GM13977 (cell line): ENCODE measurements at regions not wholly inside any gene's neighbourhood (a gene's known extent, or its start where the extent isn't known, plus 50 kb on each side); places are given as distances from the start of the nearest gene placed in this dataset.

Experiments used
- DNase-seq: peaks from one replicate; pipeline ENCODE4 v3.0.0; 2012; ENCODE audit warnings: low spot score
- CTCF ChIP-seq: IDR thresholded peaks from 2 replicates; pipeline ENCODE4 v1.5.1; 2012; ENCODE audit warnings: mild to moderate bottlenecking, control low read depth; ENCODE audit not compliant: insufficient read depth; ENCODE audit errors: extremely low read depth, missing control alignments
- in situ Hi-C: fragments of 300-500 bp; cut with MboI; formaldehyde crosslinking; loops from one replicate; pipeline ENCODE4 v1.12.0; 2022; ENCODE audit warnings: low sequenced_read_pairs, low pct_unique_long_range_greater_than_20kb, mixed read lengths, inconsistent platforms; ENCODE audit not compliant: unreplicated experiment

DNA sequence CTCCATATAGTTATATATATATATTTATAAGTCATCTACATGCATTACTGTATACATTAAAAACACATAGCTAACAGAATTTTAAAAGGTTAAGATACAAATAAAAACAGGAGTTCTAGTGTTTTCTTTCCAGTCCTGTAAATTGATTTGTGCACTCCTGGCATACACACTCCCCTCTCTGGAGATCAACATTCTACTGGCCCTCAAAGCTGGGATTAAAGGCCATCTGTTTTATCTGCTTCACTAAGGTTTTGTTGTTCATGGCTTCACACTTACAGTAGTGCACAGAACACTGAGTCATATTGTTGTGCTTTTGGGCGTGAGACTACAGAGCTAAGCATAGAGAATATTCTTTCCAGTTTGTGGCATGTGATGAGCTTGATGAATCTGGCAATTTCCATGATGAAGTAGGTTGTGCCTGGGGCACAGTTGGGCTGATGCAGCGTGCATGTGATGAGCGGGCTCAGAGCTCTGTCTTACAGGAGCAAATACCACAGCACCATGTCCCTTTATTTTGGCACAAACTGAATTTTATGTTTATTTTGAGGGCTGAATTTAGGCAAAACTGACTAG is 98.2 kb downstream of the TAF11L14 start:
- no peak for TF ChIP-seq CTCF
- in situ Hi-C loops = no loop called here
- no peak for DNase-seq

DNA sequence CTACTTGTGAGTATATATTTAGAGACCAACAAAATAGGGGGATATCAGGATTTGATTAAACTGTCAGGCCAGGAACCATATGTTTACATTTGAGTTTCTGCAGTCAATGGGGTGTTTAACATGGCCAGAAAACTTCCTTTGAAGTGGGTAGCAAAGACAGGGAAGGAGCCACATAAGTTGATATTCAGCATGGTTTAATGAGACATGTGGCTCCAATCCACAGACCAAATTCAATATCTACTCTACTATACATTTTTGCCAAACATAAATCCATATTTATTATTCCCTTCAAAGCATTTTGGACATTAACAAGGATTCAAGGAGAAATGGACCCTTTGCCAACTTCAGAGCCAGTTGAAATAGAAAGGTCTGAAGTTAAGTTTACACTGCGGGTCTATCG is 99.8 kb downstream of the TAF11L14 start:
- TF ChIP-seq CTCF = no peak
- in situ Hi-C loops = no loop called here
- no peak for DNase-seq

GRCh38 chr5:17735761-17736160 is 101.5 kb downstream of the TAF11L14 start:
- TF ChIP-seq CTCF = no peak
- no peak for DNase-seq
- in situ Hi-C loops = no loop called here

DNA sequence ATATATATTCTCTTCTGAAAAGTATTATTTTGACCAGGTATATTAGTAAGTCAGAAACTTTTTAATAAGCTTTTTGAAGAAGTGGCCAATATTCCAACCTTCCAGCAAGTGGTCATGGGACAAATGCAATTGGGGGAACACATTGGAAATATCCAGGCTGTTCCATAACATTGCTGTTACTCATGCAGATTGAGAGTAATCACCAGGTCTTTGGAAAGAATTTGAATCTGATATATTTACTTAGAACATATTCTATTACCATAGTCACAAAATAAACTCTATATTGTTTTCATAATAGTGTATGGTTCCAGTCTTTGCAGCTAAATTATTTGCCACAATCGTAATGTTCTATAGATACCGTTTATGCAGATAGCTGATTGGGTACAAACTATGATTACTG is 102.8 kb downstream of the TAF11L14 start:
- TF ChIP-seq CTCF = no peak
- DNase-seq = no peak
- in situ Hi-C loops = no loop called here

GRCh38 chr5:17738446-17738845 is 104.2 kb downstream of the TAF11L14 start:
- no peak for TF ChIP-seq CTCF
- DNase-seq = no peak
- in situ Hi-C loops = no loop called here

GRCh38 chr5:17743580-17744435 is 109.5 kb downstream of the TAF11L14 start:
- DNase-seq = no peak
- no peak for TF ChIP-seq CTCF
- in situ Hi-C loops = no loop called here

DNA sequence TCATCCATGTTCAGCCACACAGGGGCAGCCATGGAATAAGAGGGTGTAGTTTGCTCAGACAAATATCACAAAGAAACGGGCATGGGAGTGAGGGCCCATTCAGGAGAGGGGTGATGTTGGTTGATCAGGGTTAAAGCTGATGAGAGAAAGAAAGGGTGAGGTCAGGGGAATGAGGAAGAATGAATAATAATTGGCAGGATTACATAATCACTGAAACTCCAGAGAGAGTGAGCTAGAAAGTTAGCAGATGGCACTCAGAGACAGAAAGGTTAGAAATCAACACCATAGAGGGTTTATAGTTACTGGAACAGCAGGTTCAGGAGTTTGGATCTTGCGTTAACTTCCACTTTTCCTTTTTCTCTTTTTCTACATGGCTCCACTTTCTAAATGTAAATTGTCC is 113.9 kb downstream of the TAF11L14 start:
- no peak for DNase-seq
- in situ Hi-C loops = no loop called here
- no peak for TF ChIP-seq CTCF
